Astrocyte of the hippocampus (primary cell): ENCODE measurements at regions not wholly inside any gene's neighbourhood (a gene's known extent, or its start where the extent isn't known, plus 50 kb on each side); places are given as distances from the start of the nearest gene placed in this dataset.
"Not testable (repeated sequence)": the region's sequence is repeated elsewhere in the genome, so short reads cannot be mapped to it uniquely, and the experiment has no call there.

Source experiments
- DNase-seq: peaks from one replicate; pipeline ENCODE4 v3.0.0; 2011; ENCODE audit warnings: low read depth, low spot score

DNA sequence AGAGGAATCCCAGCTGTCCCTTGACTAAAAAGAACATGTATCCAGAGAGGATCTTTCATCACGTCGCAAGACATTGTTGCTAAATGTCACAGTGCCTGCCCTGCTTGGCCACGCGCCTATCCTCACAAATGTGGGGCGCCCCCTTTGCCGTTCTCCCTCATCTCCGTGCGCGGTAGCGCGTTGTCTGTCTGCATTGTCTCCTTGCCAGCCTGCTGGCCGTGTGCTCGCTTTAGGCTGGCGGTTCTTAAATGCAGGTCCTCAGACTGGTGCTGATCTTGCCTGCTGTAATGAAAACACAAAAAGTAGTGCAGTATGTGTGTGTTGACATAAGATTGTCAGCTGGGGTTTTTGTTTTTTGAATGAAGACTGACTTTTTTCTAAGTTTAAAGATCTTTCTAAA is 198.2 kb upstream of the RGS6 start:
- DNase-seq: no peak

- no peak for DNase-seq
Observed at GRCh38 chr14:71734885-71735284, 197.3 kb upstream of the RGS6 start.

- DNase-seq: no peak
Observed at GRCh38 chr14:71737760-71738159, 194.5 kb upstream of the RGS6 start.

- peak; percentile 25 for DNase-seq
Observed at GRCh38 chr14:71739273-71739990, 192.8 kb upstream of the RGS6 start.

GRCh38 chr14:71741241-71741640 is 191.0 kb upstream of the RGS6 start:
- no peak for DNase-seq

DNA sequence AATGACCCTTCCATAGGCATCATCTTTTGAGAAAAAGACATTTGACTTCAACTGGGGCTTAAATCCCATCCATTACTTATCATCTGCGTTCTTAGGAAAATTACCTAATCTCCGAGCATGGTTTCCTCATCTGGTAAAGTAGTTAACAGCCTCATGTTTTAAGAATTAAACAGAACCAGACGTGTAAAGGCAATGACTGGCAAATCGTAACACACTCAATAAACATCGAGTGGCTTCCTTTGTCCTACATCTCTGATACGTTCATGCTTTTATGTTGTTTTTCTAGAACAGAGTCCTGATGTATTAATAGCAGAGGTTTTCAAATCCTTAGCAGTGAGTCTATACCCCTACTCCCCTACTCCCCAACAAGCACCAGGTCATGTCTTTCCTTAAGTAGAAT is 189.7 kb upstream of the RGS6 start:
- no peak for DNase-seq

GRCh38 chr14:71745072-71745471 is 187.2 kb upstream of the RGS6 start:
- DNase-seq: no peak

DNA sequence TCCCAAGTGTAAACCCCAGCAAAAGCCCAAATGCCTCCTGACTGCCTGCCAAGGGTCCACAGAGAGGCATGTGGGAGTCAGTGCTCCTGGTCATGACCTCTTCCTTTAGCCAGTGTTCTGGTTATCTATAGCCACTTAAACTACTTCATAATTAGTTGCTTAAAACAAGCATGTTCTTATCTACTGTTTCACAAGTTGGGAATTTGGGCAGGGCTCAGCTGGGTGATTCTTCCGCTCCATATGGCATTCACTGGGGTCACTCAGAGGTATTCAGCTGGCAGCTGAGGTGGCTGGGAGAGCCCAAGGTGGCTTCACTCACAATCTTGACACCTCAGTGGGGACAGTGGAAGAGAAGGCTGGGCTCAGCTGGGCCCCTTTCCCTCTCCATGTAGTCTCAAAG is 184.0 kb upstream of the RGS6 start:
- no peak for DNase-seq

DNA sequence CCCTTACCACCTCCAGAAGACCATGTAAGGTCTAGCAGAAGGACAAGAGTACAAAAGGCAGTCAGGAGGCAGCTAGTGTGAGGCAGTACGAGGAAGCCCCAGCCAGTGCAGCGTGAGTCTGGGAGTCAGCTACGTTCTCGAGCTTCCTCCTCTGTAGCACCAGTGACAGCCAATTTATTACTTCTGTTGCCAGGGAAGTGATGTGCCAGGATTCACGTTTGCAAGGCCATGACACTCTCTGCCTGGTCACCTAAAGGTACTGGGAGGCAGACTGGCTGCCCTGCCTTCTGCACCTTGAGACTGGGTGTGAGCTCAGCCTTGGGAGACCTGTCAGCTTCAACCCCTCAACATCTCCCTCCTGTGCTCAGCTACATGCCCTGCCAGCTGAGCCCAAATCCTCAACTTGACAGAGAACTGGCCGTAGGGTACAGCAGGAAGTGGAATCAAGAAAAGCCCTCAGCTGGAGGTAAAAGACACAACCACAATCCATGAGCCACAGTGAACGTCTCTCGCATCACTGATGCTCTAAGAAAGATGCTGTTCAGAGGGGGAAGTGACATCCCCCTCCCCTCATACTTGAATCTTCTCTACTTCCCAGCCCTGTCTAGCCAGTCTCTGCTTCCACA is 182.5 kb upstream of the RGS6 start:
- peak; percentile 46 for DNase-seq

GRCh38 chr14:71751264-71751663 is 181.0 kb upstream of the RGS6 start:
- DNase-seq: no peak

DNA sequence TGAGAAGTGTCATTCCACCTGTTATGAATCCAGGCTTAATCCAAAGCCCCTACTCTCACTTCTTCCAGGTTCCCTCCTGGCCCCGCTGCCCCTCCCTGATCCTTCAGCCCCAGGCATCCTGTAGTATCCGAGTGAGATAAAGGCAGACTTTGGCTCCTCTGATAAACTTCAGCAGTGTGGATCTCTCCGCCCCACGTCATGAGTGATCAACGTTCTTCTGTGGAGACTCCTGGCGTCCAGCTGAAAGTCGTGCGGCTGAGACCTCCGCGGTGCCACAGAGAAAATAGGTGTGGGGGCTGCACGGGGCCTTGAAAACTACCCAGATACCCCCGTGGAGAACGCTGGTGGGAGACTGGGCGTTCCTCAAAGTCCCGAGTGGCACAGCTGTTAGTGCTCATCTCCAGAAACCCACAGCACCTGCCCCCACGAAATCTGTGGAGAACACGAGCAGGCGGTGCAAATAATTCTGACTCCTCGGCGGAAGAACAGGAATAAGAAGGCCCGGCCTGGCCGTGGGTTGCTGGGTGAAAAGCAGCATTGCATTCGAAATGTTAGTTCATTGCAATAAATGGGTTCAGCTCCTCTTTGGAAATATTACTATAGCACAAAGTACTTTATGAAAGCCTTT is 180.0 kb upstream of the RGS6 start:
- DNase-seq: no peak

DNA sequence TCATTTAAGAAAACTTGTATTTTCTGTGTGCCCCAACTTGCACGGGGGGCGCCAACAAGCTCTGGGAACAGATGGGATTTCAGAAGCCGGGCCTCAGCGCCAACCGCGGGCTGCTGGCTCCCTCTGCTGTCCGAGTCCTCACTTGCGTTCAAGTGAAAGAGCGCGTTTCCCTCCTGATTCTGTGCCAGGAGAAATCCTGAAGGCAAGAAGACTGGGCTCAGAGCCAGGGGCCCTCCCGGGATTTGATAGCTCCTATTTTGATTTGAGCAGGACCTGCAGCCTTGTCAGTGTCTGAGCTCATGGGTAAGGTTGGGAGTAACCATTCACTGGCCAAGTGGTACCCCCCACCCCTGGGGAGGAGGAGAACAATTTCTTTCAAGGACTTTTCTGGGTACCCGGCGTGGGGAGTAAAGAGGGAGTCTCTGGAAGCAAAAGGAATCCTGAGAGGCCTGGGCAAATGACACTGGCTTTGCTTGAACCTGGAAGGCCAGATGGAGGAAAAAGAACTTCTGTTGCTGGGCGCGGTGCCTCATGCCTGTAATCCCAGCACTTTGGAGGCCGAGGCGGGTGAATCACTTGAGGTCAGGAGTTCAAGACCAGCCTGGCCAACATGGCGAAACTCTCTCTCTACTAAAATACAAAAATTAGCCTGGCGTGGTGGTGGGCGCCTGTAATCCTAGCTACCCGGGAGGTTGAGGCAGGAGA is 179.0 kb upstream of the RGS6 start:
- peak; percentile 96 for DNase-seq

GRCh38 chr14:71753976-71754375 is 178.3 kb upstream of the RGS6 start:
- no peak for DNase-seq

DNA sequence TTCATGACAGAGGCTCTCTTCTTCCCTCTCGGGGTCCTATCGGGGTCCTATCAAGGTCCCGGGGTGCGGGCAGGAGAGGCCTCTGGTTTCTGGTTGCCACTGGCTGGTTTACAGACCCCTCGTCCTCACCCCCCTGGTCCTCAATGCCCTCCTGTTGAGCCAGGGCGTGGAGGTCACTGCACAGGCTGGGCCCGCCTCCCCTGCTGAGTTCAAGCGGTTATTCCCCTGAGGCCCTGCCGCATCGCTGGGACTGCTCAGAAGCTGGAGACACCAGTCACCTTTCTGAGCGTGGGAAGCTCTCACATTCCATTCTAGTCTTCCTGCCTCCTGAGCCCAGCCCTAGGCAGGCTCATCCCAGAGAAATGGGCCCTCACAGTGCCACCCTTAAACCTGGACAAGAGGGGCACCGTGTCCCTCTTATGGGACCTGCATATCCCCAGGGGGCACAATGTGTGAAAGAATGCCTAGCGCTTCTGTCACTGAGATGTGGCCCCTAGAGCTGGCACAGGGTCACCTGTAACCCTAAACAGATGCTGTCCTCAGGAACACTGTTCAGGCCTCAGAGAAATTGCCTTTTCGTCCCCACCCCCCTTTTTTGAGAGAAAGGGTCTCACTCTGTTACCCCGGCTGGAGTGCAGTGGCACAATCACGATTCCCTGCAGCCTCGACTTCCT is 177.7 kb upstream of the RGS6 start:
- no peak for DNase-seq

DNA sequence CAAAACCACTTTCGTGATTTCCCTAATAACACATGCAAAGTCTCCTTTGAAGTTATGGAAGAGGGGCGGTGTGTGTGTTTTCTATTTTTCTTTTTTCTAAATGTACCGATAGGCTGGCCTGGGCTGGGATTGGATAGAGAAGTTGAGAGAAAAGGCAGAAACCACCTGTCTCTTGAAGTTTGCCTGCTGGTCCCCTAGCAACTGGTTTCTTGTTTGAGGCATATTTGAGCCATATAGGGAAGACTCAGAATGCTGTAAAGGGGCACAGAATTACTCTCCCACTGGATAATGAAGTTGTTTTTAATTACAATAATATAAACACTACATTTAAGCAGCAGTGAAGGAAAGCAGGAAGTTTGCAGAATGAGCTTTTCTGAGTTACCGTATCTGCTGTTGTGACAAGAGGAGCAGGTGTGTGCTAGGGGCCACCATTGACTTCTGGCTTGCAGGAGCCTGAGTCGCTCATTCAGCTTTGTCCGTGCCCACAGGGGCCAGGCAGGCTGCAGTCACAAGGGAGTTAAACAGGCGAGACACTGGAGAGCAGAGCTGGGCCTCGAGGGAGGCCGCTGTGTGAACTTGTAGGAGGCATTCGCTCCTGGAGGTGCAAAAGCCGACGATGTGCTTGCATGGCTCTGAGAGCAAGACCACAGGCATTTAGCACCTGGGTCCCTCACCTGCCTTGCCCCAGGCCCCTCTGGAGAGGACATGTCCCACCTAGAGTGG is 173.8 kb upstream of the RGS6 start:
- DNase-seq: no peak

GRCh38 chr14:71762575-71762974 is 169.7 kb upstream of the RGS6 start:
- DNase-seq: no peak

DNA sequence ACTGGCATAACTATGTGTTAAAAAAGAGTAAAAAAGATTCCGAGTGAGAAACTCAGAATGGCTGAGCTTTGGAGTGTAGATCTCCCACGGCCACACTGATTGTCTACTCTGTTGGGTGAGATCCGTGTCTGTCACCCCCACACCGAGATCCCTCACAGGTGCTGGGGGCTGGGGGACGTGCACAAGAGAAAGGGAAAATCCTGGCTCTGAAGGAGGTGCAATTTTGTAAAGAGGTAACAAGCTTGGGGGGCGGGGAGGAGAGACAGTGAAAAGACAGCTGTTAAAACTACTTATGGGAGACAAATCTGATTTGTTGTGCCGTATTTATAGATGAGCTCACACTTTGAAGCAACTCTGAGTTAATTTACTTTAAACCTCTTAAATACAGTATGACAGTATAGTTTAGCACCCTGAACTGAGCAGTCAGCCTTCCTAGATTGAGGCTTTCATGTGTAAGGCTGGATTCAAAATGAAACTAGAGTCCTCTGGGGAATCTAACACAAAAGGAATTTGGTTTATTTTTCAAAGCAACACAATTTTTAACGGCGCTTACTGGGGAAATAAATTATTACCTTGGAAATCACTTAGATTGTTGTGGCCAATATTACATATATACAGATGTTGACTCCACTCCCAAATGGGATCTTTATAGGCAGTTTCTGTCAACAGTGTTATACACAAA is 167.4 kb upstream of the RGS6 start:
- no peak for DNase-seq

GRCh38 chr14:71765505-71765904 is 166.7 kb upstream of the RGS6 start:
- DNase-seq: no peak

DNA sequence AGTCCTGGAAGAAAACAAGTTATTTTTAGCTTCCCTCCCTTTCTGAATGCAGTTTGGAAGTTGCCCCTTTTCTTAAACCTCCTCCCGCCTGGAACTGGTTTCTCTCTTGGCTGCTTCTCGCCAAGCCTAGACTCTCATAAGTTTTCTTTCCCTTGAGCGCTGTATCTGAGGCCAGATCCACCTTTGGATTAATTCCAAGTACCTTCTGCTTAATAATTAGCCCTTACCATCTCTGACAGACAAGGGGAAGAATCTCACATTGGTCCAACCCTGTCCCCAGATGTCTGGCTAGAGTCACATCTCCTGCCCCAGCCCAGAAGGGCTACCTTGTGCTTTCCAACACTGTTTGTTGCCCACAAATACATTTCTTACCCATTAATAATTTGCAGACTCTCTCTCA is 161.8 kb upstream of the RGS6 start:
- no peak for DNase-seq

- DNase-seq: not testable (repeated sequence)
Observed at GRCh38 chr14:71771421-71771820, 160.8 kb upstream of the RGS6 start.

DNA sequence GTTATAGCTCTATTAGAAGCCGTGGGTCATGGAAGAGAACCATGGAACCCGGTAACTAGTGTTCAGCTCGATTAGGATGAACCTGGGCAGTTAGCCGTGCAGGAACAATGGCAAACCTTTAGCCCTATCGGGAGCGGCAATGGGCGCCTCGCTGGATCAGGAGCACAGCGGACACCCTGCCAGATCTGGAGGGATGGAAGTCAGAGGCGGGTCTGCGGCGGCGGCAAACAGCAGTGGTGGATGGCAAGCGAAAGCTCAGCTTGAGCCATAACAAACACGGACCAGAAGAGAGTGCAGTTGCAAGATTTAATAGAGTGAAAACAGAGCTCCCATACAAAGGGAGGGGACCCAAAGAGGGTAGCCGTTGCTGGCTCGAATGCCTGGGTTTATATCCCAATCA is 160.2 kb upstream of the RGS6 start:
- not testable (repeated sequence) for DNase-seq
